Parathyroid adenoma (tissue), 2 donors: ENCODE measurements at regions not wholly inside any gene's neighbourhood (a gene's known extent, or its start where the extent isn't known, plus 50 kb on each side); places are given as distances from the start of the nearest gene placed in this dataset.
A peak's percentile ranks its signal among the peaks of the same experiment; 100 is the strongest.

Source experiments
- H2AFZ ChIP-seq: fragments of 300-600 bp; sonication (generic); one replicate; pipeline ENCODE4 v1.7.0; 2017; ENCODE audit warnings: antibody characterized with exemption, mild to moderate bottlenecking
- H3K27ac ChIP-seq: fragments of 300-600 bp; sonication (generic); one replicate; pipeline ENCODE4 v1.7.0; 2017
- H3K27me3 ChIP-seq: fragments of 300-600 bp; sonication (generic); one replicate; pipeline ENCODE4 v1.7.0; 2017; ENCODE audit warnings: low read length; ENCODE audit not compliant: control insufficient read depth, insufficient read depth
- H3K36me3 ChIP-seq: fragments of 300-600 bp; sonication (generic); one replicate; pipeline ENCODE4 v1.7.0; 2017; ENCODE audit warnings: low read length; ENCODE audit not compliant: control insufficient read depth, insufficient read depth
- H3K4me1 ChIP-seq: fragments of 300-600 bp; sonication (generic); one replicate; pipeline ENCODE4 v1.7.0; 2017; ENCODE audit warnings: control low read depth
- H3K4me2 ChIP-seq: fragments of 300-600 bp; sonication (generic); one replicate; pipeline ENCODE4 v1.7.0; 2017; ENCODE audit warnings: low read length
- H3K4me3 ChIP-seq: fragments of 300-600 bp; sonication (generic); one replicate; pipeline ENCODE4 v1.7.0; 2017; ENCODE audit warnings: low read depth, low read length
- H3K79me2 ChIP-seq: fragments of 300-600 bp; sonication (generic); one replicate; pipeline ENCODE4 v1.7.0; 2017; ENCODE audit warnings: control low read depth
- H3K9ac ChIP-seq: fragments of 300-600 bp; sonication (generic); one replicate; pipeline ENCODE4 v1.7.0; 2017; ENCODE audit warnings: mild to moderate bottlenecking
- H3K9me3 ChIP-seq: fragments of 300-600 bp; sonication (generic); one replicate; pipeline ENCODE4 v1.7.0; 2017; ENCODE audit warnings: low read length; ENCODE audit not compliant: control insufficient read depth
- TF ChIP-seq, protein P1 (sequence below): fragments of 300-600 bp; sonication (generic); IDR thresholded peaks from one replicate; pipeline ENCODE4 v1.7.0; 2017; ENCODE audit warnings: antibody characterized with exemption, mild to moderate bottlenecking
- donor health status: primary hyperparathyroidism.

DNA sequence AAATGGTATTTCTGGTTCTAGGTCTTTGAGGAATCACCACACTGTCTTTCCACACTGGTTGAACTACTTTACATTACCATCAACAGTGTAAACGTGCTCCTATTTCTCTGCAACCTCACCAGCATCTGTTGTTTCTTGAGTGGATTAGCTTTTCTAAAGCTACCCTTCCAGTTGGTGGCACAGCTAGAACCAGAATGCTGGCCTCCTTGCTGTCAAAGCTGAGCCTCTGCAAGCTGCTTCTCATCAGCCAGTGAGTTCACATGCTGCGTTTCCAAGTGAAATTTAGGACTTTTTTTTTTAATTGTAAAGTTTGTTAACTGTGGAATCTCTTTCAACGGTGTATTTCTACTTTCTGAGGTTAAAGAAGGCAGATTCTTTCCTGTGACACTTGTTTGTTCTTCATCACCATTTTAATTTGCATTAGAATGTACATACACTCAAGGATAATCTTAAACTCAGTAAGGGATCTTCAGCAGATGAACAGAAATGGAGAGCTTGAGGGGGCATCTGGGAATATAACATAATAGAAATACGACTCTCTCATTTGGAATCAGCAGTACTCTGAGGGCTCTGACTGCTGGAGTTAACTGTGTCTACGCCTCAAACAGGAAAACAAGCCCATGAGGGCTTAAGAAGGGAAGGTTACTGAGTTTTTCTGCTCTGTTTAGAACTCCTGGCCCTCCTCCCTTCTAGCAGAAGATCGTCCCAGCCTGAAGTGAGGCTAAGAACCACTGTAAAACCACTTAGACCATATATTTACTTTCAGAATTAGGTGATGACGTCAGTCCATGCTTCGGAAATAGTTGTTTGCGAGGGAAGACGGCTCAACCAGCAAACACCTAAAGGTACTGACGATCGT, 148.4 kb upstream of the FAM20A start:
- Histone ChIP-seq H3K36me3 (no peaks in the 10 kb centered on the region), H3K9me3 (no peaks in the 10 kb centered on the region), H3K9ac (no peak overlapping the region), H3K4me3 (no peak overlapping the region), H2AFZ (no peak overlapping the region), H3K27ac (no peak overlapping the region), H3K4me2 (no peak overlapping the region), H3K4me1 (no peaks in the 10 kb centered on the region), H3K27me3 (no peaks in the 10 kb centered on the region), H3K79me2 (no peaks in the 10 kb centered on the region)
- TF ChIP-seq, protein P1, sequence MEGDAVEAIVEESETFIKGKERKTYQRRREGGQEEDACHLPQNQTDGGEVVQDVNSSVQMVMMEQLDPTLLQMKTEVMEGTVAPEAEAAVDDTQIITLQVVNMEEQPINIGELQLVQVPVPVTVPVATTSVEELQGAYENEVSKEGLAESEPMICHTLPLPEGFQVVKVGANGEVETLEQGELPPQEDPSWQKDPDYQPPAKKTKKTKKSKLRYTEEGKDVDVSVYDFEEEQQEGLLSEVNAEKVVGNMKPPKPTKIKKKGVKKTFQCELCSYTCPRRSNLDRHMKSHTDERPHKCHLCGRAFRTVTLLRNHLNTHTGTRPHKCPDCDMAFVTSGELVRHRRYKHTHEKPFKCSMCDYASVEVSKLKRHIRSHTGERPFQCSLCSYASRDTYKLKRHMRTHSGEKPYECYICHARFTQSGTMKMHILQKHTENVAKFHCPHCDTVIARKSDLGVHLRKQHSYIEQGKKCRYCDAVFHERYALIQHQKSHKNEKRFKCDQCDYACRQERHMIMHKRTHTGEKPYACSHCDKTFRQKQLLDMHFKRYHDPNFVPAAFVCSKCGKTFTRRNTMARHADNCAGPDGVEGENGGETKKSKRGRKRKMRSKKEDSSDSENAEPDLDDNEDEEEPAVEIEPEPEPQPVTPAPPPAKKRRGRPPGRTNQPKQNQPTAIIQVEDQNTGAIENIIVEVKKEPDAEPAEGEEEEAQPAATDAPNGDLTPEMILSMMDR: no peak

DNA sequence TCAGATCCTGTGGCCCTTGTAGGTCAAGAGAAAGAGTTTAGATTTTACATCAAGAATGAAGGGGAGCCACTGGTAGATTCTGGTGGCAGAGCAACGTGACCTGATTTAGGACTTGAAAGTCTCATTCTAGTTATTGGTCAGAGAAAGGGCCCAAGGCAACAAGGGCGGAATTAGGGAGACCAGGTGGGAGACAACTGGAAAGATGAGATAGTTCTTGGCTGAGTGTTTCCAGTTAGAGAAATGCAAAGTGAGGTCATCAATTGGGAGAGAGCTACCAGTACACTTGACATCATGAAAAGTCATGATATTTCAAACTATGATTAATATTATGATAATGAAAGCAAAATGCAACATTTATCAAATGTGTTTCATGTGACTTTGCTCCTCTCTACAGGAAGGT, 147.2 kb upstream of the FAM20A start:
- Histone ChIP-seq H3K27me3 (no peaks in the 10 kb centered on the region), H3K4me3 (no peak overlapping the region), H3K79me2 (no peaks in the 10 kb centered on the region), H3K4me2 (no peak overlapping the region), H3K27ac (no peak overlapping the region), H3K4me1 (no peaks in the 10 kb centered on the region), H3K9ac (no peak overlapping the region), H3K36me3 (no peaks in the 10 kb centered on the region), H3K9me3 (no peaks in the 10 kb centered on the region), H2AFZ (no peak overlapping the region)
- TF ChIP-seq, protein P1: no peak

DNA sequence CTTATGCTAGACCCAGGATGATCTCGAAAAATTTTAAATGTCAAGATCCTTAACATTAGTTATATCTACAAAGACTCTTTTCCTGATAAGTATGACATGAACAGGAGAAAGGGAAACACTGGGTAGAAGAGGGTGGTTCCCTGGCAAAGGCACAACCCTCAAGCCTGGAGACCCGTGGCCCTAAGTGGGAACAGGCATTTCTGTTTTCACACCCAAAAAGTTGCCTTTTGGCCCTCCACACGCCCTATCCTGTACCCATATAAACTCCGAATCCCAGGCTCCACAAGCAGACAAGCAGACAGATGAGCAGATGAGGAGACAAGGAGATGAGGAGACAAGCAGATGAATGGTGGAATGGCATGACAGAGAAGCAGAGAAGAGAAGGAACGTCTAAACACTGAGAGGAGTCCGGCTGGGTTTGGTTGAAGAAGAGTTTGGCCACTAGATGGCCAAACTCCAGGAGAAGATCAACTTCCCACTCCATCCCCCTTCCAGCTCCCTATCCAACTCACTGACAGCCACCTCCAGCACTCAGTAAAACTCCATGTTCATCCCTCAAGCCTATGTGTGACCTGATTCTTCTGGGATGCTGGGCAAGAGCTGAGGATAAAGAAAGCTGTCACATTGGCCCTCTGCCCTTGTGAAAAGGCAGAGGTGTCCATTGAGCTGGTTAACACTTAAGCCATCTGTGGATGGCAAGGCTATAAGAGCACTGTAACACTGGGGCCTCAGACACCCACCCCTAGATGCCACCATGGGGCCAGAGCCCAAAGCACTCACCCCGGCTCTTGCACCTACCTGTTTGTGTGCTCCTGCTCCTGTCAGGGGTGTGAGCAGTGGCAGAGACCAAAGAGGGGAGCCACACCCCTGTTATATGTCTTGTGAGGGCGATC, 139.6 kb upstream of the FAM20A start:
- Histone ChIP-seq H3K9me3 (no peaks in the 10 kb centered on the region), H3K4me3 (no peak overlapping the region), H3K27me3 (no peaks in the 10 kb centered on the region), H3K27ac (no peak overlapping the region), H3K4me2 (no peak overlapping the region), H3K9ac (no peak overlapping the region), H3K79me2 (no peaks in the 10 kb centered on the region), H3K36me3 (no peaks in the 10 kb centered on the region), H3K4me1 (peaks cover 5% of the 10 kb centered on the region), H2AFZ (no peak overlapping the region)
- TF ChIP-seq, protein P1: no peak

DNA sequence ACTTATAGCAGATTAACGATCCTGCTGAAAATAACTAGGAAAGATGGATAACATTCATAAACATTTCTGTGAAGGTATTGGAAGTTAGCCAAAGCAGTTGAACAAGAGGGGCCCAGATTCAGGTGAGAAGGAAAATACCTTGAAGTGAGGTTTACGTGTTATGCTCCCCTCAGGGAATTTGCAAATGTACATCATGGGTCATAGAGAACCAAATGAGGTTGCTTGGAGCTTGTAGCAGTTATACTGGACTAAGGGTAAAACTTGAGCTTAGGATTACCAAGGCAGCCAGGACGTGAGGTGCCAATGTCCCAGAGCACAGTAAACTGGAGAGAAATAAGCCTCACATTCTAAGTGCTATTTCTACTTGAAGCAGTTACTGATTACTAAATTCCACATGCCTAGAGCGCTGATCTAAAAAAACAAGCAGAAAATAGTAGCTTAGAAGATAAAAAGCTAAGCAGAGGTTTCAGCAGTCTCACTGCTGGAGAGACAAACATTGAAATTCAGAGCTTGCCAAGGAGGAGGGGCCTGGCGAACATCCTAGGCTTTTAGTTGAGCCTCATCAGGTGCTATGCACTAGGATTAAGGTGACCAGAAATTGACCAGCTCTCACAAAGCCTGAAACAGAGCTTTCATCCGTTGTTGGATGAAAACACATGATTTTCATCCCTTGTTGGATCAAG, 136.7 kb upstream of the FAM20A start:
- H3K4me3 ChIP-seq: no peak overlapping the region
- H3K9me3 ChIP-seq: no peaks in the 10 kb centered on the region
- H3K9ac ChIP-seq: no peak overlapping the region
- peak overlapping the region; percentile 30 for H3K4me2 ChIP-seq
- peaks cover 26% of the 10 kb centered on the region for H3K4me1 ChIP-seq
- no peak overlapping the region for H2AFZ ChIP-seq
- H3K79me2 ChIP-seq: no peaks in the 10 kb centered on the region
- no peaks in the 10 kb centered on the region for H3K36me3 ChIP-seq
- H3K27ac ChIP-seq: no peak overlapping the region
- TF ChIP-seq, protein P1: no peak
- no peaks in the 10 kb centered on the region for H3K27me3 ChIP-seq
